AG04450 (cell line): ENCODE measurements at regions not wholly inside any gene's neighbourhood (a gene's known extent, or its start where the extent isn't known, plus 50 kb on each side); places are given as distances from the start of the nearest gene placed in this dataset.
"Not testable (repeated sequence)": the region's sequence is repeated elsewhere in the genome, so short reads cannot be mapped to it uniquely, and the experiment has no call there.

Experiments used
- CTCF ChIA-PET: fragments of 300-600, 350-600 bp; formaldehyde crosslinking; extraction: SDS; loops from one replicate; lab custom pipeline; 2022; ENCODE audit warnings: antibody characterized with exemption, inconsistent platforms; lab: Charles Lee
- POLR2A ChIA-PET: fragments of 350-600 bp; formaldehyde crosslinking; extraction: SDS; loops from one replicate; lab custom pipeline; 2021; ENCODE audit warnings: antibody characterized with exemption, inconsistent platforms; lab: Yijun Ruan, JAX
- DNase-seq: peaks from one replicate; pipeline ENCODE4 v3.0.0-alpha.2; 2011; ENCODE audit warnings: low read depth, low spot score
- H3K27ac ChIP-seq: one replicate; pipeline ENCODE4 v1.5.1; 2012; ENCODE audit warnings: low read depth, low read length, control low read depth
- H3K27me3 ChIP-seq: one replicate; pipeline ENCODE4 v1.6.0; 2012; ENCODE audit warnings: low read length; ENCODE audit not compliant: control insufficient read depth, insufficient read depth
- H3K4me3 ChIP-seq: 2 replicates; pipeline ENCODE4 v1.5.1; 2011; ENCODE audit warnings: mild to moderate bottlenecking, low read depth, low read length, control low read depth
- H3K9me3 ChIP-seq: 2 replicates; pipeline ENCODE4 v1.5.1; 2012; ENCODE audit warnings: low read length; ENCODE audit not compliant: control insufficient read depth, insufficient read depth
- TF ChIP-seq, protein P1 (sequence below): IDR thresholded peaks from 2 replicates; pipeline ENCODE4 v1.5.1; 2011; ENCODE audit warnings: low read depth, low read length, control low read depth, inconsistent platforms

- CTCF ChIA-PET: no interaction called here
- TF ChIP-seq, protein P1, sequence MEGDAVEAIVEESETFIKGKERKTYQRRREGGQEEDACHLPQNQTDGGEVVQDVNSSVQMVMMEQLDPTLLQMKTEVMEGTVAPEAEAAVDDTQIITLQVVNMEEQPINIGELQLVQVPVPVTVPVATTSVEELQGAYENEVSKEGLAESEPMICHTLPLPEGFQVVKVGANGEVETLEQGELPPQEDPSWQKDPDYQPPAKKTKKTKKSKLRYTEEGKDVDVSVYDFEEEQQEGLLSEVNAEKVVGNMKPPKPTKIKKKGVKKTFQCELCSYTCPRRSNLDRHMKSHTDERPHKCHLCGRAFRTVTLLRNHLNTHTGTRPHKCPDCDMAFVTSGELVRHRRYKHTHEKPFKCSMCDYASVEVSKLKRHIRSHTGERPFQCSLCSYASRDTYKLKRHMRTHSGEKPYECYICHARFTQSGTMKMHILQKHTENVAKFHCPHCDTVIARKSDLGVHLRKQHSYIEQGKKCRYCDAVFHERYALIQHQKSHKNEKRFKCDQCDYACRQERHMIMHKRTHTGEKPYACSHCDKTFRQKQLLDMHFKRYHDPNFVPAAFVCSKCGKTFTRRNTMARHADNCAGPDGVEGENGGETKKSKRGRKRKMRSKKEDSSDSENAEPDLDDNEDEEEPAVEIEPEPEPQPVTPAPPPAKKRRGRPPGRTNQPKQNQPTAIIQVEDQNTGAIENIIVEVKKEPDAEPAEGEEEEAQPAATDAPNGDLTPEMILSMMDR: no peak
- Histone ChIP-seq H3K27me3 (no peaks in the 10 kb centered on the region), H3K9me3 (no peaks in the 10 kb centered on the region; the same call in 1 of the 2 replicates), H3K27ac (no peak overlapping the region), H3K4me3 (no peak overlapping the region)
- no peak for DNase-seq
- POLR2A ChIA-PET: no interaction called here
These were observed 59.0 kb upstream of the ZNF532 start for GRCh38 chr18:58805467-58806187.

DNA sequence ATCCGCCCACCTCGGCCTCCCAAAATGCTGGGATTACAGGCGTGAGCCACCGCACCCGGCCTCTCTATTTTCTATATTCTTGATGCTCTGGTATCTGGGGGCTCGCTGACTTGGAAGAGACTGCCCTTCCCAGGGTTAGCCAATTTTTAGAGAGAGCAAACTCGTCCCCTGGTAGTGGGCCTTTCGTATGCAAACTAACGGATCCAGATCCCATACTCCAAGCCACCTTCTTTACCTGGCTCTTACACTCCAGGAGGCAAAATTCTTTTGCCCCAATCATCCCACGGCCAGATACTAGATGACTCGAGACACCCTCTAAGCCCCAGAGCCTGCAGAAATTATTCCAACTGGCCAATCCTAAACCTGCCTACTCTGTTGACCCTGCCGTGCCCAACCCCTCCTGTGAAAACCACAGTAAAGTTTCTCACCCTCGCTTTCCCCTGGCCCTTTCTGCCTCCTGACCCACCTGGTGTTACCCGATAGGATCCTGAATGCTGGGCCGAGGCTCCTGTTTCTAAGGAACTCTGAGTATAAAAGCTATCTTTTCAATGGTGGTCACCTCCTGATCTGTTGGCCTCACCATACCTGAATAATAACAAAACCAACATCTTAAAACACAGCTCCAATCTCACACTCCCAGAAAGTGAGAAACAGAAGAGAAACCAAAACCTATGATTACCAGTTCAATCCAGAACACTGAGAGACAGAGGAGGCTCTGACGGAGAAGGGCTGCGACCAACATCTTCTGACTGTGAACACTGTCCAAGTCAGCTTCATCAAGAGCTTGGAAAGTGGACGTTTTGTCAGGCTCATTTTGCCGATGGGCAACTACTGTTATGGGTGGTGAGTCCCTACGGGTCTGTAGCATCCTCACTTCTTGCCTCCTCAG is 57.6 kb upstream of the ZNF532 start:
- no peak overlapping the region for H3K4me3 ChIP-seq
- TF ChIP-seq, protein P1: no peak
- H3K9me3 ChIP-seq: no peaks in the 10 kb centered on the region; the same call in none of the 2 replicates
- ChIA-PET POLR2A (no interaction called here), CTCF (no interaction called here)
- no peaks in the 10 kb centered on the region for H3K27me3 ChIP-seq
- no peak overlapping the region for H3K27ac ChIP-seq
- DNase-seq: no peak

DNA sequence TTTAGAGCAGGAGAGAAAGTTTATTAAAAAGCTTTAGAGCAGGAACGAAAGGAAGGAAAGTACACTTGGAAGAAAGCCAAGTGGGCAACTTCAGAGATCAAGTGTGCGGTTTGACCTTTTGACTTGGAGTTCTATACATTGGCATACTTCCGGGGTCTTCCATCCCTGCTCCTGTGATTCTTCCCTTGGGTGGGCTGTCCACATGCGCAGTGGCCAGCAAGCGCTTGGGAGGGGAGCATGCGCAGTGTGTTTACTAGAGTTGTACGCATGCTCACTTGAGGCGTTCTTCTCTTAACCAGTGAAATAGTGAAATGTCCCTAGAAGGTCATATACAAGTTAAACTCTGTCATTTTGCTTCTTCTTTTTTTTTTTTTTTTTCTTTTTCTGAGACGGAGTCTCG is 56.9 kb upstream of the ZNF532 start:
- no peaks in the 10 kb centered on the region; the same call in none of the 2 replicates for H3K9me3 ChIP-seq
- ChIA-PET POLR2A (no interaction called here), CTCF (no interaction called here)
- no peak overlapping the region for H3K4me3 ChIP-seq
- no peaks in the 10 kb centered on the region for H3K27me3 ChIP-seq
- TF ChIP-seq, protein P1: no peak
- H3K27ac ChIP-seq: no peak overlapping the region
- DNase-seq: no peak

DNA sequence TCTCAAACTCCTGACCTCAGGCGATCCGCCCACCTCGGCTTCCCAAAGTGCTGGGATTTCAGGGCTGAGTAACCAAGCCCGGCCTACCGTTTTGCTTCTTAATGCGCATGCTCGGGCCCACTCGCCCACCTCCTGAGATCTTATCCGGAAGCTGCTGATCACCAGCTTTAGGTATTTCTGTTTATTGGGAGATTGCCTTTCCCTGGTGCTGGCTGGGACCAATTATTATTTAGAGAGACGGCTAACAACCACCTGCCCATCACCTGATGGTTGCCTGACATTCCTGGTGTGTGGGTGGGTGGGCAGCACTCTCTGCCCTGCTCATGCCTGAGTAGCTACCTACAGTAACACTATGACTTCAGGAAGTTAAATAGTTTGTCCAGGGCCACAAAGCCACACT is 56.3 kb upstream of the ZNF532 start:
- DNase-seq: no peak
- TF ChIP-seq, protein P1: no peak
- Histone ChIP-seq H3K4me3 (no peak overlapping the region), H3K27ac (no peak overlapping the region), H3K9me3 (no peaks in the 10 kb centered on the region; the same call in none of the 2 replicates), H3K27me3 (no peaks in the 10 kb centered on the region)
- CTCF ChIA-PET: no interaction called here
- POLR2A ChIA-PET: no interaction called here

GRCh38 chr18:58811859-58812258 is 52.8 kb upstream of the ZNF532 start:
- CTCF ChIA-PET: interaction anchor here (1.3 kb wide), 1 partner anchor 43 kb away, joined by 4 read pairs; no protein-coding TSS in a partner anchor
- H3K9me3 ChIP-seq, DNase-seq, POLR2A ChIA-PET, H3K4me3 ChIP-seq, H3K27me3 ChIP-seq, H3K27ac ChIP-seq: not testable (repeated sequence)
